Mucosa of descending colon (tissue), 3 donors: ENCODE measurements at regions not wholly inside any gene's neighbourhood (a gene's known extent, or its start where the extent isn't known, plus 50 kb on each side); places are given as distances from the start of the nearest gene placed in this dataset.
"Not testable (repeated sequence)": the region's sequence is repeated elsewhere in the genome, so short reads cannot be mapped to it uniquely, and the experiment has no call there.

ENCODE experiments used
- ATAC-seq: fragments of 200-7000 bp; cut with Tn5 transposase; one replicate; pipeline ENCODE4 v1.9.1; 2020; ENCODE audit warnings: mild to moderate bottlenecking, moderate library complexity
- DNase-seq, 3 donors: peaks; one replicate each; pipeline ENCODE4 v3.0.0-alpha.2; 2020
- H3K36me3 ChIP-seq: fragments of 200-600 bp; one replicate; pipeline ENCODE4 v1.8.0; 2021; ENCODE audit warnings: low read depth, mild to moderate bottlenecking
- H3K4me1 ChIP-seq: fragments of 200-600 bp; one replicate; pipeline ENCODE4 v1.8.0; 2021; ENCODE audit warnings: low read depth, mild to moderate bottlenecking
- H3K4me3 ChIP-seq: fragments of 200-600 bp; one replicate; pipeline ENCODE4 v1.8.0; 2021; ENCODE audit warnings: mild to moderate bottlenecking
- H3K9me3 ChIP-seq: fragments of 200-600 bp; one replicate; pipeline ENCODE4 v1.8.0; 2021; ENCODE audit warnings: mild to moderate bottlenecking
- CTCF ChIP-seq: fragments of 200-600 bp; IDR thresholded peaks from one replicate; pipeline ENCODE4 v1.8.0; 2022; ENCODE audit warnings: antibody characterized with exemption, mild to moderate bottlenecking
- intact Hi-C, 2 donors: fragments of 100-400 bp; cut with DNase I in 1 of 2; cut with micrococcal nuclease in 1 of 2; formaldehyde crosslinking; loops; one replicate each; pipeline versions ENCODE4 v1.11.0 to v1.11.1; 2022; cut with DNase I, micrococcal nuclease
- donor health status: DM: no; HTN: no; CAD: no; lungs with moderate emphysema.
- donor health status: DM: no; HTN: no; CAD: no.
- donor health status: DM: no; HTN: yes; CAD: no.

GRCh38 chr6:27016689-27017088 lies 230.8 kb upstream of the PRSS16 start:
- no peaks in the 10 kb centered on the region for H3K36me3 ChIP-seq
- H3K9me3 ChIP-seq: peaks cover 6% of the 10 kb centered on the region
- ATAC-seq: no peak
- no peak for DNase-seq
- no peak for TF ChIP-seq CTCF
- H3K4me3 ChIP-seq: no peak overlapping the region
- intact Hi-C loops: no loop called here
- no peaks in the 10 kb centered on the region for H3K4me1 ChIP-seq

- DNase-seq, H3K4me3 ChIP-seq, H3K9me3 ChIP-seq, H3K4me1 ChIP-seq, H3K36me3 ChIP-seq, intact Hi-C loops, ATAC-seq: not testable (repeated sequence)
Observed at GRCh38 chr6:27018401-27018800, 229.1 kb upstream of the PRSS16 start.

GRCh38 chr6:27019651-27020552 lies 227.6 kb upstream of the PRSS16 start:
- ATAC-seq (peak; percentile 99), DNase-seq (peak; percentile 82 to 88 (median 84))
- intact Hi-C loops: no loop called here
- Histone ChIP-seq H3K36me3 (no peaks in the 10 kb centered on the region), H3K9me3 (peaks cover 6% of the 10 kb centered on the region), H3K4me1 (no peaks in the 10 kb centered on the region), H3K4me3 (peak overlapping the region; percentile 62)
- no peak for TF ChIP-seq CTCF

- TF ChIP-seq CTCF: no peak
- ATAC-seq (no peak), DNase-seq (no peak)
- peaks cover 6% of the 10 kb centered on the region for H3K9me3 ChIP-seq
- intact Hi-C loops: no loop called here
- no peaks in the 10 kb centered on the region for H3K4me1 ChIP-seq
- no peaks in the 10 kb centered on the region for H3K36me3 ChIP-seq
- H3K4me3 ChIP-seq: no peak overlapping the region
Observed at GRCh38 chr6:27020553-27020880, 227.0 kb upstream of the PRSS16 start.

- H3K4me3 ChIP-seq: no peak overlapping the region
- DNase-seq (no peak), ATAC-seq (no peak)
- TF ChIP-seq CTCF: no peak
- intact Hi-C loops: no loop called here
- no peaks in the 10 kb centered on the region for H3K4me1 ChIP-seq
- H3K9me3 ChIP-seq: no peaks in the 10 kb centered on the region
- no peaks in the 10 kb centered on the region for H3K36me3 ChIP-seq
Observed at GRCh38 chr6:27023664-27024063, 223.8 kb upstream of the PRSS16 start.

GRCh38 chr6:27025351-27025750 lies 222.2 kb upstream of the PRSS16 start:
- no peak for ATAC-seq
- no peak for DNase-seq
- intact Hi-C loops: no loop called here

More at GRCh38 chr6:27025351-27025750, 222.2 kb upstream of the PRSS16 start:
- TF ChIP-seq CTCF: no peak
- H3K4me1 ChIP-seq: no peaks in the 10 kb centered on the region
- H3K4me3 ChIP-seq: no peak overlapping the region
- no peaks in the 10 kb centered on the region for H3K36me3 ChIP-seq
- no peaks in the 10 kb centered on the region for H3K9me3 ChIP-seq
